NCI-H526 (cell line): ENCODE measurements at regions not wholly inside any gene's neighbourhood (a gene's known extent, or its start where the extent isn't known, plus 50 kb on each side); places are given as distances from the start of the nearest gene placed in this dataset.
A peak's percentile ranks its signal among the peaks of the same experiment; 100 is the strongest.

Experiments
- DNase-seq, 2 experiments: peaks; one replicate each; lab custom pipeline; 2025; lab: John Stamatoyannopoulos, UW

GRCh38 chr12:107474099-107474498 lies 211.5 kb upstream of the PWP1 start:
- no peak for DNase-seq

- no peak for DNase-seq
These were observed 210.7 kb upstream of the PWP1 start for GRCh38 chr12:107474639-107475539.

GRCh38 chr12:107475900-107476299 lies 209.7 kb upstream of the PWP1 start:
- DNase-seq: peak in 1 of 2 experiments; percentile 36

GRCh38 chr12:107477018-107477417 lies 208.6 kb upstream of the PWP1 start:
- DNase-seq: no peak

- DNase-seq: no peak
These were observed 207.5 kb upstream of the PWP1 start for GRCh38 chr12:107477947-107478610.

GRCh38 chr12:107478881-107479280 lies 206.7 kb upstream of the PWP1 start:
- DNase-seq: no peak

- no peak for DNase-seq
These were observed 204.6 kb upstream of the PWP1 start for GRCh38 chr12:107480836-107481608.

- DNase-seq: no peak
These were observed 201.4 kb upstream of the PWP1 start for GRCh38 chr12:107484230-107484629.

GRCh38 chr12:107484941-107485340 lies 200.7 kb upstream of the PWP1 start:
- DNase-seq: no peak

- DNase-seq: no peak
These were observed 199.9 kb upstream of the PWP1 start for GRCh38 chr12:107485731-107486130.

GRCh38 chr12:107486140-107486892 lies 199.3 kb upstream of the PWP1 start:
- no peak for DNase-seq

GRCh38 chr12:107487011-107487680 lies 198.5 kb upstream of the PWP1 start:
- no peak for DNase-seq

GRCh38 chr12:107488666-107489065 lies 196.9 kb upstream of the PWP1 start:
- no peak for DNase-seq

GRCh38 chr12:107490010-107490409 lies 195.6 kb upstream of the PWP1 start:
- peak; percentile 27 to 51 for DNase-seq

GRCh38 chr12:107491856-107492255 lies 193.7 kb upstream of the PWP1 start:
- DNase-seq: no peak

GRCh38 chr12:107492393-107493134 lies 193.0 kb upstream of the PWP1 start:
- no peak for DNase-seq

- no peak for DNase-seq
These were observed 192.5 kb upstream of the PWP1 start for GRCh38 chr12:107493135-107493494.

- no peak for DNase-seq
These were observed 191.9 kb upstream of the PWP1 start for GRCh38 chr12:107493666-107494065.

- no peak for DNase-seq
These were observed 191.3 kb upstream of the PWP1 start for GRCh38 chr12:107494331-107494730.

GRCh38 chr12:107495604-107496003 lies 190.0 kb upstream of the PWP1 start:
- DNase-seq: no peak

- no peak for DNase-seq
These were observed 188.4 kb upstream of the PWP1 start for GRCh38 chr12:107497231-107497630.
